Thyroid gland (tissue), 4 donors: ENCODE measurements at regions not wholly inside any gene's neighbourhood (a gene's known extent, or its start where the extent isn't known, plus 50 kb on each side); places are given as distances from the start of the nearest gene placed in this dataset.
"Not testable (repeated sequence)": the region's sequence is repeated elsewhere in the genome, so short reads cannot be mapped to it uniquely, and the experiment has no call there.

Experiments used
- POLR2A ChIP-seq, 2 donors: fragments of 450-650 bp; IDR thresholded peaks; one replicate each; pipeline ENCODE4 v1.6.1; 2017; ENCODE audit warnings: antibody characterized with exemption in 2 of 2, mild to moderate bottlenecking in 2 of 2, moderate library complexity in 1 of 2
- TF ChIP-seq, protein P1 (sequence below), 6 experiments: fragments of 200-600 bp in 3 of 6; fragments of 450-650 bp in 3 of 6; sonication (generic) in 3 of 6; IDR thresholded peaks; one replicate each; pipeline ENCODE4 v1.5.1; 2016 to 2019; ENCODE audit warnings: antibody characterized with exemption in 6 of 6, mild to moderate bottlenecking in 2 of 6, inconsistent platforms in 1 of 6, moderate library complexity in 1 of 6

- not testable (repeated sequence) for TF ChIP-seq POLR2A (IDR thresholded peaks at IDR 0.05)
- TF ChIP-seq, protein P1, sequence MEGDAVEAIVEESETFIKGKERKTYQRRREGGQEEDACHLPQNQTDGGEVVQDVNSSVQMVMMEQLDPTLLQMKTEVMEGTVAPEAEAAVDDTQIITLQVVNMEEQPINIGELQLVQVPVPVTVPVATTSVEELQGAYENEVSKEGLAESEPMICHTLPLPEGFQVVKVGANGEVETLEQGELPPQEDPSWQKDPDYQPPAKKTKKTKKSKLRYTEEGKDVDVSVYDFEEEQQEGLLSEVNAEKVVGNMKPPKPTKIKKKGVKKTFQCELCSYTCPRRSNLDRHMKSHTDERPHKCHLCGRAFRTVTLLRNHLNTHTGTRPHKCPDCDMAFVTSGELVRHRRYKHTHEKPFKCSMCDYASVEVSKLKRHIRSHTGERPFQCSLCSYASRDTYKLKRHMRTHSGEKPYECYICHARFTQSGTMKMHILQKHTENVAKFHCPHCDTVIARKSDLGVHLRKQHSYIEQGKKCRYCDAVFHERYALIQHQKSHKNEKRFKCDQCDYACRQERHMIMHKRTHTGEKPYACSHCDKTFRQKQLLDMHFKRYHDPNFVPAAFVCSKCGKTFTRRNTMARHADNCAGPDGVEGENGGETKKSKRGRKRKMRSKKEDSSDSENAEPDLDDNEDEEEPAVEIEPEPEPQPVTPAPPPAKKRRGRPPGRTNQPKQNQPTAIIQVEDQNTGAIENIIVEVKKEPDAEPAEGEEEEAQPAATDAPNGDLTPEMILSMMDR (IDR thresholded peaks at IDR 0.05) = peak in 4 of 6 experiments; percentile 26 to 40 (median 30)
Observed at GRCh38 chr12:7588742-7589329, 76.9 kb downstream of the APOBEC1 start.
